ENCODE measurements at regions not wholly inside any gene's neighbourhood (a gene's known extent, or its start where the extent isn't known, plus 50 kb on each side); places are given as distances from the start of the nearest gene placed in this dataset.
A peak's percentile ranks its signal among the peaks of the same experiment; 100 is the strongest.

GRCh38 chr10:28250782-28251181, 52.1 kb downstream of the MPP7 start:
- peak in 2 of 3 experiments; percentile 5 to 50 for DNase-seq

GRCh38 chr10:28250358-28250757, 52.5 kb downstream of the MPP7 start:
- no peak for DNase-seq

GRCh38 chr10:28249512-28249911, 53.4 kb downstream of the MPP7 start:
- DNase-seq, result no peak

- peak in 1 of 3 experiments; percentile 2 for DNase-seq
Measured at GRCh38 chr10:28248092-28248491, 54.8 kb downstream of the MPP7 start.

GRCh38 chr10:28246023-28246422, 56.8 kb downstream of the MPP7 start:
- DNase-seq, result no peak

- no peak for DNase-seq
Measured at GRCh38 chr10:28243923-28244322, 58.9 kb downstream of the MPP7 start.

GRCh38 chr10:28242555-28243204, 60.2 kb downstream of the MPP7 start:
- DNase-seq, result no peak

GRCh38 chr10:28241741-28242399, 61.0 kb downstream of the MPP7 start:
- DNase-seq, result peak in 2 of 3 experiments; percentile 61 to 71

GRCh38 chr10:28240400-28240799, 62.5 kb downstream of the MPP7 start:
- DNase-seq, result no peak

GRCh38 chr10:28236591-28236990, 66.3 kb downstream of the MPP7 start:
- no peak for DNase-seq

- no peak for DNase-seq
Measured at GRCh38 chr10:28220811-28221210, 82.1 kb downstream of the MPP7 start.

- DNase-seq, result no peak
Measured at GRCh38 chr10:28219251-28219650, 83.6 kb downstream of the MPP7 start.

- no peak for DNase-seq
Measured at GRCh38 chr10:28217848-28218247, 85.0 kb downstream of the MPP7 start.

- DNase-seq, result no peak
Measured at GRCh38 chr10:28215930-28216329, 86.9 kb downstream of the MPP7 start.

GRCh38 chr10:28214219-28214618, 88.6 kb downstream of the MPP7 start:
- DNase-seq, result no peak

GRCh38 chr10:28211759-28212158, 91.1 kb downstream of the MPP7 start:
- no peak for DNase-seq

GRCh38 chr10:28207799-28208198, 95.1 kb downstream of the MPP7 start:
- no peak for DNase-seq

GRCh38 chr10:28202941-28203352, 99.9 kb downstream of the MPP7 start:
- no peak for DNase-seq

- DNase-seq, result no peak
Measured at GRCh38 chr10:28201410-28202400, 101.2 kb downstream of the MPP7 start.

- DNase-seq, result no peak
Measured at GRCh38 chr10:28200775-28201174, 102.1 kb downstream of the MPP7 start.

- no peak for DNase-seq
Measured at GRCh38 chr10:28199941-28200340, 102.9 kb downstream of the MPP7 start.

GRCh38 chr10:28190196-28190595, 112.7 kb downstream of the MPP7 start:
- DNase-seq, result no peak

GRCh38 chr10:28188526-28188925, 114.3 kb downstream of the MPP7 start:
- DNase-seq, result no peak
